ENCODE measurements at regions not wholly inside any gene's neighbourhood (a gene's known extent, or its start where the extent isn't known, plus 50 kb on each side); places are given as distances from the start of the nearest gene placed in this dataset.
"Not testable (repeated sequence)": the region's sequence is repeated elsewhere in the genome, so short reads cannot be mapped to it uniquely, and the experiment has no call there.

- DNase-seq: no peak
These were observed 2112.2 kb upstream of the RAG2 start for GRCh38 chr11:38710262-38710661.

- no peak for DNase-seq
These were observed 2102.1 kb upstream of the RAG2 start for GRCh38 chr11:38700111-38700510.

GRCh38 chr11:38693306-38693705, 2095.3 kb upstream of the RAG2 start:
- DNase-seq: no peak

GRCh38 chr11:38690211-38690610, 2092.2 kb upstream of the RAG2 start:
- DNase-seq: not testable (repeated sequence)

GRCh38 chr11:38687008-38687407, 2089.0 kb upstream of the RAG2 start:
- no peak for DNase-seq

GRCh38 chr11:38683484-38683883, 2085.4 kb upstream of the RAG2 start:
- DNase-seq: no peak

GRCh38 chr11:38680746-38681145, 2082.7 kb upstream of the RAG2 start:
- no peak for DNase-seq

- DNase-seq: no peak
These were observed 2082.1 kb upstream of the RAG2 start for GRCh38 chr11:38680166-38680565.

GRCh38 chr11:38672445-38672844, 2074.4 kb upstream of the RAG2 start:
- DNase-seq: no peak

GRCh38 chr11:38667359-38667758, 2069.3 kb upstream of the RAG2 start:
- no peak for DNase-seq

- DNase-seq: no peak
These were observed 2050.6 kb upstream of the RAG2 start for GRCh38 chr11:38648604-38649003.

GRCh38 chr11:38646382-38646781, 2048.3 kb upstream of the RAG2 start:
- no peak for DNase-seq

- DNase-seq: no peak
These were observed 2042.8 kb upstream of the RAG2 start for GRCh38 chr11:38640854-38641253.

- DNase-seq: no peak
These were observed 2014.7 kb upstream of the RAG2 start for GRCh38 chr11:38612701-38613100.

- DNase-seq: not testable (repeated sequence)
These were observed 2003.3 kb upstream of the RAG2 start for GRCh38 chr11:38601371-38601770.

GRCh38 chr11:38598418-38598817, 2000.4 kb upstream of the RAG2 start:
- DNase-seq: no peak

GRCh38 chr11:38595359-38596016, 1997.5 kb upstream of the RAG2 start:
- DNase-seq: not testable (repeated sequence)

GRCh38 chr11:38594895-38595294, 1996.9 kb upstream of the RAG2 start:
- DNase-seq: no peak

GRCh38 chr11:38593649-38594048, 1995.6 kb upstream of the RAG2 start:
- DNase-seq: no peak

GRCh38 chr11:38582756-38583155, 1984.7 kb upstream of the RAG2 start:
- no peak for DNase-seq

- DNase-seq: no peak
These were observed 1984.1 kb upstream of the RAG2 start for GRCh38 chr11:38582151-38582550.

- no peak for DNase-seq
These were observed 1979.7 kb upstream of the RAG2 start for GRCh38 chr11:38577769-38578168.

GRCh38 chr11:38562562-38562961, 1964.5 kb upstream of the RAG2 start:
- no peak for DNase-seq

- no peak for DNase-seq
These were observed 1955.1 kb upstream of the RAG2 start for GRCh38 chr11:38553148-38553547.

GRCh38 chr11:38547462-38547861, 1949.4 kb upstream of the RAG2 start:
- DNase-seq: no peak
